ENCODE measurements at regions not wholly inside any gene's neighbourhood (a gene's known extent, or its start where the extent isn't known, plus 50 kb on each side); places are given as distances from the start of the nearest gene placed in this dataset.
A peak's percentile ranks its signal among the peaks of the same experiment; 100 is the strongest.
"Not testable (repeated sequence)": the region's sequence is repeated elsewhere in the genome, so short reads cannot be mapped to it uniquely, and the experiment has no call there.

GRCh38 chr10:34907743-34908430 is 92.8 kb upstream of the PARD3 start:
- TF ChIP-seq CTCF (conservative IDR thresholded peaks at IDR 0.05) (no peak), ZFX (IDR thresholded peaks at IDR 0.05) (no peak)
- H3K27ac ChIP-seq: no peak overlapping the region

- TF ChIP-seq CTCF (conservative IDR thresholded peaks at IDR 0.05) (no peak), ZFX (IDR thresholded peaks at IDR 0.05) (no peak)
- H3K27ac ChIP-seq: peak overlapping the region; percentile 61
These were observed 91.2 kb upstream of the PARD3 start for GRCh38 chr10:34906067-34906965.

GRCh38 chr10:34905200-34905927 is 90.3 kb upstream of the PARD3 start:
- H3K27ac ChIP-seq: peak overlapping the region; percentile 61
- TF ChIP-seq CTCF (conservative IDR thresholded peaks at IDR 0.05): no peak
- no peak for TF ChIP-seq ZFX (IDR thresholded peaks at IDR 0.05)

- no peak overlapping the region for H3K27ac ChIP-seq
- no peak for TF ChIP-seq ZFX (IDR thresholded peaks at IDR 0.05)
- TF ChIP-seq CTCF (conservative IDR thresholded peaks at IDR 0.05): no peak
These were observed 89.1 kb upstream of the PARD3 start for GRCh38 chr10:34904191-34904590.

- H3K27ac ChIP-seq: no peak overlapping the region
- TF ChIP-seq CTCF (conservative IDR thresholded peaks at IDR 0.05) (no peak), ZFX (IDR thresholded peaks at IDR 0.05) (no peak)
These were observed 84.1 kb upstream of the PARD3 start for GRCh38 chr10:34899161-34899560.

- H3K27ac ChIP-seq: no peak overlapping the region
- TF ChIP-seq CTCF (conservative IDR thresholded peaks at IDR 0.05) (no peak), ZFX (IDR thresholded peaks at IDR 0.05) (no peak)
These were observed 80.9 kb upstream of the PARD3 start for GRCh38 chr10:34895977-34896376.

GRCh38 chr10:34895046-34895445 is 80.0 kb upstream of the PARD3 start:
- not testable (repeated sequence) for H3K27ac ChIP-seq

GRCh38 chr10:34892521-34892920 is 77.4 kb upstream of the PARD3 start:
- not testable (repeated sequence) for H3K27ac ChIP-seq

Measured in C4-2B (cell line).